ENCODE measurements at regions not wholly inside any gene's neighbourhood (a gene's known extent, or its start where the extent isn't known, plus 50 kb on each side); places are given as distances from the start of the nearest gene placed in this dataset.

DNA sequence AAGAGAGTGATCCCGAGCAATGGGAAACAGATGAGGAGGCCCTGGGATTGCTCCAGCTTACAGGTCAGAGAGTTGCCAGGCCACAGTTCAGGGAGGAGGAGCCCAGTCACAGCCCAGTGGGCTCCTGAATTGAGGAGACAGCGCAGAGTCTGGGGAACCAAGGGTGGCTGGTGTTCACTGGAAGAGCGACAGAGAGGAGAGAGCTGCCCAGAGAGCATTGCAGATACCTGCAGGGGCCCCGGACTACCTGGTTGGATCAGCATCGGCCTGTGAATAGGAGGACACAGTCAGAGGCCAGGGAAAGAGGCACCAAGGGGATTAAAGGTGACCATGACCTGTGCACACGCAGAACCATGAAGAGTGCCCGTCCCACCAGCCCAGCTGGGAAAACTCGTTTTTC, 648.6 kb downstream of the TBC1D22A start:
- no peak for TF ChIP-seq CHD1 (IDR thresholded peaks at IDR 0.05; ENCODE audit: low read depth, low read length)
- TF ChIP-seq RAD21 (IDR thresholded peaks at IDR 0.05; ENCODE audit: low read length) = no peak
- no peak for TF ChIP-seq CTCF (conservative IDR thresholded peaks at IDR 0.05; ENCODE audit: low read depth, low read length)
- no peak for TF ChIP-seq POLR2A (IDR thresholded peaks at IDR 0.05; ENCODE audit: low read depth, low read length)
- no peak for TF ChIP-seq CEBPB (IDR thresholded peaks at IDR 0.05; ENCODE audit: low read depth, low read length)
- TF ChIP-seq USF2 (IDR thresholded peaks at IDR 0.05; ENCODE audit: low read depth, low read length) = no peak
- no peak for TF ChIP-seq RFX5 (IDR thresholded peaks at IDR 0.05; ENCODE audit: low read depth, low read length)
- TF ChIP-seq, protein P1, sequence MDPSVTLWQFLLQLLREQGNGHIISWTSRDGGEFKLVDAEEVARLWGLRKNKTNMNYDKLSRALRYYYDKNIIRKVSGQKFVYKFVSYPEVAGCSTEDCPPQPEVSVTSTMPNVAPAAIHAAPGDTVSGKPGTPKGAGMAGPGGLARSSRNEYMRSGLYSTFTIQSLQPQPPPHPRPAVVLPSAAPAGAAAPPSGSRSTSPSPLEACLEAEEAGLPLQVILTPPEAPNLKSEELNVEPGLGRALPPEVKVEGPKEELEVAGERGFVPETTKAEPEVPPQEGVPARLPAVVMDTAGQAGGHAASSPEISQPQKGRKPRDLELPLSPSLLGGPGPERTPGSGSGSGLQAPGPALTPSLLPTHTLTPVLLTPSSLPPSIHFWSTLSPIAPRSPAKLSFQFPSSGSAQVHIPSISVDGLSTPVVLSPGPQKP (IDR thresholded peaks at IDR 0.05; ENCODE audit: borderline replicate concordance, low read depth, low read length) = no peak
- no peak for TF ChIP-seq RCOR1 (IDR thresholded peaks at IDR 0.05; ENCODE audit: insufficient replicate concordance, low read length)
- no peak for TF ChIP-seq MAZ (IDR thresholded peaks at IDR 0.05; ENCODE audit: borderline replicate concordance, low read depth, low read length)
- TF ChIP-seq SMC3 (IDR thresholded peaks at IDR 0.05; ENCODE audit: low read depth, low read length) = no peak
- TF ChIP-seq MXI1 (IDR thresholded peaks at IDR 0.05; ENCODE audit: borderline replicate concordance, low read depth, low read length) = no peak
- TF ChIP-seq FOS (IDR thresholded peaks at IDR 0.05; ENCODE audit: low read depth, low read length) = no peak

Measured in IMR-90 (cell line).